B cell (primary cell): ENCODE measurements at regions not wholly inside any gene's neighbourhood (a gene's known extent, or its start where the extent isn't known, plus 50 kb on each side); places are given as distances from the start of the nearest gene placed in this dataset.

Experiments
- ATAC-seq: fragments of 200-7000 bp; cut with Tn5 transposase; one replicate; pipeline ENCODE4 v1.10.0; 2021; ENCODE audit warnings: low read depth, mild to moderate bottlenecking, moderate number of reproducible peaks, moderate library complexity
- CTCF ChIA-PET: fragments of 350-600 bp; sonication (Branson Sonifier 250); formaldehyde crosslinking; loops from one replicate; lab custom pipeline; 2021; ENCODE audit warnings: antibody characterized with exemption, inconsistent platforms; lab: Charles Lee
- POLR2A ChIA-PET: fragments of 350-600 bp; sonication (Branson Sonifier 250); formaldehyde crosslinking; loops from one replicate; lab custom pipeline; 2021; ENCODE audit warnings: antibody characterized with exemption; lab: Charles Lee
- DNase-seq: peaks from one replicate; pipeline ENCODE4 v3.0.0; 2013
- H2AFZ ChIP-seq: 2 replicates; pipeline ENCODE4 v1.6.1; 2012; ENCODE audit warnings: mild to moderate bottlenecking, low read depth, low read length; ENCODE audit not compliant: insufficient read depth, poor library complexity, severe bottlenecking
- H3K27ac ChIP-seq, 2 donors: 1 replicate in 1 of 2; 2 replicates in 1 of 2; pipeline ENCODE4 v1.5.1; 2012 to 2013; ENCODE audit warnings: low read length in 2 of 2, mild to moderate bottlenecking in 2 of 2, moderate library complexity in 1 of 2
- H3K27me3 ChIP-seq, 4 experiments: fragments of 200-600 bp in 1 of 4; sonication (generic) in 1 of 4; replicated peaks in 1 of 4; 1 replicate in 2 of 4; 2 replicates in 2 of 4; pipeline versions ENCODE4 v1.6.1 to v1.7.0; 2013 to 2016; ENCODE audit warnings: low read length in 3 of 4, mild to moderate bottlenecking in 2 of 4, mixed read lengths in 1 of 4, moderate library complexity in 1 of 4; ENCODE audit not compliant: insufficient read depth in 4 of 4, control insufficient read depth in 3 of 4; ENCODE audit errors: control extremely low read depth in 1 of 4
- H3K36me3 ChIP-seq, 2 experiments: replicated peaks in 1 of 2; 1 replicate in 1 of 2; 2 replicates in 1 of 2; pipeline versions ENCODE4 v1.6.1 to v1.7.1; 2013; ENCODE audit warnings: low read length in 1 of 2; ENCODE audit not compliant: insufficient read depth in 2 of 2, control insufficient read depth in 1 of 2; ENCODE audit errors: control extremely low read depth in 1 of 2, extremely low read depth in 1 of 2
- H3K4me1 ChIP-seq, 2 donors: fragments of 200-600 bp in 1 of 2; sonication (generic) in 1 of 2; 1 replicate in 1 of 2; 2 replicates in 1 of 2; pipeline versions ENCODE4 v1.5.1 to v1.6.1; 2013 to 2017; ENCODE audit warnings: low read length in 2 of 2; ENCODE audit not compliant: control insufficient read depth in 2 of 2, insufficient read depth in 2 of 2
- H3K4me2 ChIP-seq: replicated peaks from 2 replicates; pipeline ENCODE3; 2012; ENCODE audit warnings: mild to moderate bottlenecking, low read depth, low read length; ENCODE audit not compliant: poor library complexity, severe bottlenecking
- H3K4me3 ChIP-seq, 5 experiments: fragments of 200-600 bp in 1 of 5; sonication (generic) in 1 of 5; 1 replicate in 3 of 5; 2 replicates in 2 of 5; pipeline versions ENCODE4 v1.5.1 to v1.7.0; 2011 to 2016; ENCODE audit warnings: low read length in 4 of 5, mild to moderate bottlenecking in 4 of 5, low read depth in 2 of 5, control low read depth in 1 of 5, moderate library complexity in 1 of 5; ENCODE audit not compliant: insufficient read depth in 1 of 5; ENCODE audit errors: control extremely low read depth in 1 of 5, extremely low read depth in 1 of 5
- H3K79me2 ChIP-seq: fragments of 200-600 bp; sonication (generic); one replicate; pipeline ENCODE4 v1.6.0; 2016; ENCODE audit warnings: low read length; ENCODE audit not compliant: control insufficient read depth, insufficient read depth
- H3K9ac ChIP-seq: fragments of 200-600 bp; sonication (generic); 2 replicates; pipeline ENCODE4 v1.6.1; 2017; ENCODE audit warnings: mild to moderate bottlenecking, low read length, moderate library complexity
- H3K9me3 ChIP-seq, 3 donors: one replicate each; pipeline versions ENCODE4 v1.6.1 to v1.7.1; 2013; ENCODE audit warnings: low read length in 2 of 3; ENCODE audit not compliant: control insufficient read depth in 2 of 3, insufficient read depth in 1 of 3; ENCODE audit errors: control extremely low read depth in 1 of 3
- H4K20me1 ChIP-seq: 2 replicates; pipeline ENCODE4 v1.6.0; 2012; ENCODE audit warnings: mild to moderate bottlenecking, low read length; ENCODE audit not compliant: insufficient read depth, control insufficient read depth, poor library complexity, severe bottlenecking
- H3K27ac Mint-ChIP-seq: one replicate; pipeline ENCODE4 v1.8.0; 2021; ENCODE audit warnings: mixed read lengths
- H3K27me3 Mint-ChIP-seq: one replicate; pipeline ENCODE4 v1.8.0; 2021; ENCODE audit warnings: mixed read lengths
- H3K4me1 Mint-ChIP-seq: one replicate; pipeline ENCODE4 v1.8.0; 2021; ENCODE audit warnings: mixed read lengths
- H3K4me3 Mint-ChIP-seq: one replicate; pipeline ENCODE4 v1.8.0; 2021; ENCODE audit warnings: mixed read lengths
- H3K9me3 Mint-ChIP-seq: one replicate; pipeline ENCODE4 v1.8.0; 2022; ENCODE audit warnings: mixed read lengths; ENCODE audit not compliant: insufficient read depth
- CTCF ChIP-seq: fragments of 200-600 bp; IDR thresholded peaks from one replicate; pipeline ENCODE4 v1.8.0; 2022; ENCODE audit warnings: antibody characterized with exemption, mild to moderate bottlenecking
- EZH2 ChIP-seq: IDR thresholded peaks from 2 replicates; pipeline ENCODE4 v1.6.1; 2012; ENCODE audit warnings: borderline replicate concordance, low read depth, mild to moderate bottlenecking, moderate library complexity, low read length; ENCODE audit not compliant: insufficient read depth, poor library complexity, severe bottlenecking
- WGBS: methylation state at CpG from one replicate; pipeline ENCODE4 v1.1.5; 2013; ENCODE audit warnings: missing lambda C conversion rate; ENCODE audit not compliant: insufficient coverage; 5-methylcytosine and 5-hydroxymethylcytosine counted together
- intact Hi-C: fragments of 100-400 bp; cut with micrococcal nuclease; formaldehyde crosslinking; loops from one replicate; pipeline ENCODE4 v1.10.0; 2022

- Histone ChIP-seq H3K79me2 (no peaks in the 10 kb centered on the region), H3K4me1 (no peaks in the 10 kb centered on the region), H2AFZ (no peak overlapping the region), H3K9ac (no peak overlapping the region), H3K4me3 (no peak overlapping the region), H4K20me1 (no peaks in the 10 kb centered on the region), H3K4me2 (no peak overlapping the region), H3K9me3 (no peaks in the 10 kb centered on the region), H3K27ac (no peak overlapping the region), H3K27me3 (no peaks in the 10 kb centered on the region), H3K36me3 (no peaks in the 10 kb centered on the region)
- no peak for TF ChIP-seq CTCF
- TF ChIP-seq EZH2, result no peak
- WGBS, result no CpG with 5 or more reads among the region's 3 CpGs
- ATAC-seq (no peak), DNase-seq (no peak)
- H3K4me1 Mint-ChIP-seq, result no peaks in the 10 kb centered on the region
- ChIA-PET POLR2A (no interaction called here), CTCF (no interaction called here)
- no peaks in the 10 kb centered on the region for H3K9me3 Mint-ChIP-seq
- H3K27me3 Mint-ChIP-seq, result peaks cover 4% of the 10 kb centered on the region
- H3K4me3 Mint-ChIP-seq, result no peak overlapping the region
- intact Hi-C loops, result no loop called here
- H3K27ac Mint-ChIP-seq, result no peak overlapping the region
Observed at GRCh38 chr15:97759363-97759762, 201.1 kb upstream of the ARRDC4 start.

- intact Hi-C loops, result no loop called here
- Mint-ChIP-seq H3K4me1 (no peaks in the 10 kb centered on the region), H3K4me3 (no peak overlapping the region), H3K9me3 (no peaks in the 10 kb centered on the region), H3K27ac (no peak overlapping the region), H3K27me3 (peaks cover 4% of the 10 kb centered on the region)
- ChIA-PET POLR2A (no interaction called here), CTCF (no interaction called here)
- TF ChIP-seq EZH2 (no peak), CTCF (no peak)
- Histone ChIP-seq H4K20me1 (no peaks in the 10 kb centered on the region), H3K79me2 (no peaks in the 10 kb centered on the region), H2AFZ (no peak overlapping the region), H3K4me3 (no peak overlapping the region), H3K9me3 (no peaks in the 10 kb centered on the region), H3K4me1 (no peaks in the 10 kb centered on the region), H3K9ac (no peak overlapping the region), H3K27me3 (no peaks in the 10 kb centered on the region), H3K27ac (no peak overlapping the region), H3K36me3 (no peaks in the 10 kb centered on the region), H3K4me2 (no peak overlapping the region)
- WGBS, result 90% methylated on average over 5 of the region's 5 CpGs
- DNase-seq (no peak), ATAC-seq (no peak)
Observed at GRCh38 chr15:97761110-97761509, 199.4 kb upstream of the ARRDC4 start.
